CD4-positive, alpha-beta T cell treated with Interleukin-10 for 1 hour (primary cell): ENCODE measurements at regions not wholly inside any gene's neighbourhood (a gene's known extent, or its start where the extent isn't known, plus 50 kb on each side); places are given as distances from the start of the nearest gene placed in this dataset.

Source experiments
- DNase-seq: peaks from one replicate; pipeline ENCODE4 v3.0.0-alpha.2; 2020

- no peak for DNase-seq
Observed at GRCh38 chr1:30280572-30280971, 442.8 kb downstream of the MATN1 start.

- no peak for DNase-seq
Observed at GRCh38 chr1:30277911-30278310, 445.5 kb downstream of the MATN1 start.

DNA sequence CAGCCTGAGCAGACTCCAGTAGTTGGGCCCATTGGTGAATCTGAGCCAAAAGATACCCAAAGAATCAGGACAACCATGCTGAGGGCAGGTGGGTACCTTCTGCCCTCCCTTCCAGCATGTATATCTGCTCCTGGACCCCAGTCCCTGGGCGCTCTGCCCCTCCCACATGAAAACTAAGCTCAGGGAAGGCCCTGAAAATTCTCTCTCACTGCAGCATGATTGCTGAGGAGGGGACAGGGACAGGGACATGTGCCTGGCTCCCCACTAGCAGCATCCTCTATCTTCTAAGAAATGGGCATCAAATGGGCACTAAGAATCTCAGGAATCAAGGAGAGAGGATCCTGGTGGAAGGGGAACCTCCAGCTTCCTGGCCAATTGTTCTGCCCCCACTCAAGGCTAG is 446.0 kb downstream of the MATN1 start:
- DNase-seq, result no peak

GRCh38 chr1:30275926-30276764 is 447.2 kb downstream of the MATN1 start:
- DNase-seq, result no peak

DNA sequence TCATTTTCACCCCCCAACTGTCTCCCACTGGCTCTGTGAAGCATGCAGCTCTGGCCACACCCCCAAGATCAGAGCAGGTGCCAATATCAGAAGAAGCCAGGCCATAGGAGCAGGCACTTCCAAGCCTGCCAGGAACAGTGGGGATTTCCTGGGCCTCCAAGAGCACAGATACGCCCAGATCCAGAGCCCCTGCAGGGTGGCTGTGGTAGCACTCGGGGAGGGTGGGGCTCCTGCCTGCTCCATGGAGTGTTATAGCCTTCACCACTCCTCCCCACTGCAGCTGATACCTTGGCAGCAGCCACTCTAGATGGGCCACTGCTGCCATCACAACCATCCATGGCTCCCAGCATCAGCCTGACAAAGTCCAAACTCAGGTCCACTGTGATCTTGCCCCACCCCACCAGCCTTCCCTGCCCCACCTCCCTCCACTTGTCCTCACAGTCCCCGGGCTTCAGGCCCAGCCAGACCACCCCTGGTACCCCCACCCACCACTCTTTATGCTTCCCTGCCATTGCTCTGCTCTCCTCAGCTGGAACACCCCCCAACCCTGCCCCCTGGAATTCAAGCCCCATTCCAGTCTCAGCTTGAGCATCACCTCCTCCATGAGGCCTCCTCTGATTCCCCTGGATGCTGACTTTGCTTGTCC is 448.3 kb downstream of the MATN1 start:
- DNase-seq, result no peak

DNA sequence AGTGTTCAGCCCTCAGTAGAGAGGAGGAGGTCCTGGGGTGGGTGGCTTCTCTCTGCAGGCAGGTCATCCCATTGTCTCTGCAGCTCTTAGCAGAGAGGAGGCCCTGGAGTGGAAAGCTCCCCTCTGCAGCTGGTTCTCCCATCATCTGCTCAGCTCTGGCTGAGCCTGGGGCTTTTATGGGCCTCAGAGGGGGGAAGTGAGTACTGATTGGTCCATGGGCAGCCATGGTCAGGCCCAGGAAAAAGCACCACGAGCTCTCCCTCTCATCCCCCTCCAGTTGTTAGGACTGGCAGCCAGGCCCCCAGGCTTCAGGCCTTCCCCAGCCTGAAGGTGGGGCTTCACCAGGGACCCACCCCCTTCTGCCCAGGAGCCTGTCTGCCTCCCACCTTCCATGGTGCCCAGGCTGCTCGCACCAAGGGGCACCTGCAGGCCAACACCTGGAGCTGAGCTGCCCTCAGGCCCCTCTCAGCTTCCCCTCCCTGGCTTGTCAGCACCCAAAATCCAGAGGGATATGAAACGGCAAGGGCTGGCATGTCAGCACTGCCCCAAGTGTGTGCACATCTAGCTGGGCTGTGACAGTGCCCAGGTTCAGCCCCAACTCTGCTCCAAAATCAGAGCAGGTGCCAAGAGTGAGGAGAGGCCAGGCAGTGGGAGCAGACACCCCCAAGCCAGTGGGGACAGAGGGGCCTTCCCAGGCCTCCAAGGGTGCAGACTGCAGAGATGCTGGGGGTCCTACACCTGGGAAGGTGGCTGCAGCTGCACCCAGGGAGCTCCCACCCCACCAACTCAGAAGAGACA is 449.0 kb downstream of the MATN1 start:
- DNase-seq, result no peak

- DNase-seq, result no peak
Observed at GRCh38 chr1:30273456-30273855, 449.9 kb downstream of the MATN1 start.

DNA sequence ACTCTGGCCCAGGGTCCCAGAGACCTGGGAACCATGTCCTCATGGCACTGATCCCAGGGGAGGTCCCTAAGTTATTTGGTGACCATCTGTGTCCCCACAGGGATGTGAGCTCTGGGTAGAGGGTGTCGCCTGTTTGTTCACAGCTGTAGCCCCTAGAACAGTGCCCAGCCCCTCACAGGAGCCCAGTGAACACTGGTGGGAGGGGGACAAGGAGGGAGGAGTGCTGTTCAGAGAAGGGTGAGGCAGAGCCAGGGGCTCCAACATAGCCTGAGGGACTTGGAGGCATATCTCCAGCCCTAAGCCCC is 450.4 kb downstream of the MATN1 start:
- no peak for DNase-seq

- no peak for DNase-seq
Observed at GRCh38 chr1:30272277-30273020, 450.9 kb downstream of the MATN1 start.

DNA sequence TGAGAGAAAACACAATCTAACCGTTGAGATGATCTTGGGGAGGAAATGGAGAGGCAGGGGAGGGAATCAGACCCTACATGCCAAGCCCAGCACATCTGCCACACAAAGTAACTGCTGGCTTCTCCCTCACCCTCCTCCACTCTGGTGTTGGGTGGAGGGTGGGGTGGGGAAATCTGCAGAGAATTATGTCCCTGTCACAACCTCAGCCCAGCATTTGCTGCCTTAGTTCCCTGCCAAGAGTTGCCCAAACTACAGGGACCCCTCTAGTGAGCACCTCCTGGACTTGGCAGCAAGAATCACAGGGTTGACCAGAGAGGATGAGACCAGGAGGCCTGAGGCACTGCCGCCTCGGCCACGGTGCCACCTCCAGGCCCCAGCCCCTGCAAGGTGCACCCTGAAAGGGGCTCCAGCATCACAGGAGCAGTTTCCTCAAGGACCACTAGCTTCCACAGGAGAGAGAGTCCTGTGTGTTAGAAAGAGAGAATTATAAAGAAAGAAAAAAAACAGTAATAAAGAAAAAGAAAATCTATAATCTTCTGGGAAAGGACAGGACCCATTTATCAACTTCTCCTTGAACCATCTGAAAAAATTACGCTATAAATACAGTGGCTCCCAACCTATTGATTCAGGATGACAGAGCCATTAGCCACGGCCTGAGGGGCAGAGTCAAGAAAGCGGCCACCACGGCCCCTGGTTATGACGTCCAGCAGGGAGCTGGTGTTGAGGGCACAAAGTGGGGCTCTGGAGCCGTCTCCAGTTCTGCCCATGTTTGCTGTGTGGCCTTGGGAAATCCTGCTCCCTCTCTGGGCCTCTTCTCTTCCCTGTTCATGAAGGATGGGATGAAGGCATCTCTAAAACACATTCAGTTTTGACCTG is 451.7 kb downstream of the MATN1 start:
- DNase-seq, result no peak

GRCh38 chr1:30270461-30270860 is 452.9 kb downstream of the MATN1 start:
- no peak for DNase-seq

- DNase-seq, result no peak
Observed at GRCh38 chr1:30268923-30269666, 454.3 kb downstream of the MATN1 start.

GRCh38 chr1:30267856-30268255 is 455.5 kb downstream of the MATN1 start:
- no peak for DNase-seq

DNA sequence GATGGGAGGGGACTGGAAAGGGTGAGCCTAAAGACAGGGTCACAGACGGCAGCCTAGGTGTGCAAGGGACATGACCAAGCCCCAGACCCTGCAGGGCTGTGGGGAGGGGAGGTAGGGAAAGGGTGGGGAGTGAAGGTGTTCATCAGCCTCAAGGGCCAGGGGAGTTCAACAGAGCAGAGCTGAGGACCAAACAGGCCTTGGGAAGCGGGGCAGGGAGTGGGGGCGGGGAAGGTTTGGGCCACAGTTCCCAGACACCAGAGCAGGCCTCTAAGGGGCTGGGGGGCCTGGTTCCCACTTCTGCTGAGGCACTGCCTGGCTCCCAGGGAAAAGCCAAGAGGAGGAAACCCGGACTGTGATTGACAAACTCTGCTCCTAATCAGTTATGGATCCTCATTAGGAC is 456.3 kb downstream of the MATN1 start:
- DNase-seq, result no peak

DNA sequence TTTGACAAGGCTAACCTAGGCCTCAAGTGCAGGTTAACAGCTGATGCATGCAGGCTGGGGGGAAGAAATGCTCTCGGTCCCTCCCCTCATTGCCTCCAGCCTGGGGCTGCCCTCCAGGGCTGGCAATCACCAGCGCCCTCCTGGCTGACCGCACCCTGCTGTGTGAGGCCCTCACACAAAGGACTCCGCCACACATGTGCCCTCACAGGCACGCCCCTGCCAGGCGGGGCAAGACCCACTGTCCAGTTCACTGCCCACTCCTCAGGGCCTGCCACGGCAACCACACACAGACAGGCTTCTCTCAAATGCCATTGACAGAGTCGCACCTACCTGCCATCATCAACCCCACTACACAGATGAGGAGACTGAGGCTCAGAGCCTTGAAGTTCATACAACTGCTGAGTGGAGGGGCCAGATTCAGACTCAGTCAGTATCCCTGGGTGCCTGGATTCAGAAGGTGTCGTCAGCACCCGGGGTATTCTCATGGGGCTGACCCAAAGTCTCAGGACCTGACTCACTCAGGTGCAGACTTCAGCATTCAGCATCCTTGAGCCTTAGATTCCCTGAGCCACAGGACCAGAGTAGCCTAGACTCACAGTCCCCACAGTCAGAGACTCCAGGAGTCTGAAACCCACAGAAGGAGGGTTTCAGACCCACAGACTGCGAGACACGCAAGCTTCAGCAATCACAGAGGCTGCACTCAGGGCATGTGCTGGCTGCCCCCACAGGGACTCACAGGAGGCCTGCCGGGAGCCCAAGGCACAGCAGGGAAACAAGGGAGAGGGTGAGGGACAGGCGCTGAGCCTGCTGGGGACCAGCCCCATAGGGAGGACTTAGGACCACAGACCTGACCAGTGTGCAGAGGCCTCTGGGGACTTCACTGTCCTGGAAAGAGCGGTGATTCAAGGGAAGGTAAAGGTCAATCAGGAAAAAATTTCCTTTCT is 458.0 kb downstream of the MATN1 start:
- DNase-seq, result no peak

GRCh38 chr1:30264672-30265025 is 458.7 kb downstream of the MATN1 start:
- no peak for DNase-seq

DNA sequence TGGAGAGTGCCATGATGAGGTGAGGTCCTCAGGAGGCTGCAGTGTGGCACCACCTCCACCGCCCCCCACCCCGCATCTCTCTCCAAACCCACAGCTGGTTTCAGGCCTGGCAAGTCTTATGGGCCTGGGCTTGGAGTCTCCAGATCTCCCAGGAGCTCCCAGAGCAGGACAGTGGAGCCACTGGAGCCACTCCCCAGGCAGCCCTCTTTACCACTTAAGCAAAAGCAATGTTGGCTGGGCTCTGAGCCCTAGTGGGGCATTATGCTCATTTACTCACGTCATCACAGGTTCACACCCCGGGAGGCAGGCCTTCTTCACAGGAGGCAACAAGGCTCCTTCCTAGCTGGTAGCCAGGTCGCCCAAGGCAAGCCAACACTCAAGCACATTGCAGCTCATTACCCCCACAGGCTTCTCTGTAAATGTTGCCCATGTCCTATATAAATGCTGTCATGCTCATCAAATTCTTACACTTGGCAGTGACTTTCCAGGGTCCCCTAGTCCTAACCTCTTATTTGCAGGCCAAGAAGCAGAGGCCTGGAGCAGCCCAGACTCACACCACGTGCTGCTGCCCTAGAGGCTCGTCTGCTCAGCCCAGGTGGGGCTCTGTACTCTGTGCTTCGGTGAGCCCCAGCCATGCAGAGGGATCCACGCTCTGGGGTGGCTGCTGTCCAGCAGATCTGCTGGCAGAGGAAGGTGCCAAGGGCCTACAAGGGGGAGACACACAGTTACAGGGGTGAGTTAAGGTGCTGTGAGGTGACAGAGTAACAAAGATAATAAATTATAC is 459.3 kb downstream of the MATN1 start:
- no peak for DNase-seq

GRCh38 chr1:30263405-30263804 is 460.0 kb downstream of the MATN1 start:
- DNase-seq, result no peak

- DNase-seq, result no peak
Observed at GRCh38 chr1:30262158-30262557, 461.2 kb downstream of the MATN1 start.

DNA sequence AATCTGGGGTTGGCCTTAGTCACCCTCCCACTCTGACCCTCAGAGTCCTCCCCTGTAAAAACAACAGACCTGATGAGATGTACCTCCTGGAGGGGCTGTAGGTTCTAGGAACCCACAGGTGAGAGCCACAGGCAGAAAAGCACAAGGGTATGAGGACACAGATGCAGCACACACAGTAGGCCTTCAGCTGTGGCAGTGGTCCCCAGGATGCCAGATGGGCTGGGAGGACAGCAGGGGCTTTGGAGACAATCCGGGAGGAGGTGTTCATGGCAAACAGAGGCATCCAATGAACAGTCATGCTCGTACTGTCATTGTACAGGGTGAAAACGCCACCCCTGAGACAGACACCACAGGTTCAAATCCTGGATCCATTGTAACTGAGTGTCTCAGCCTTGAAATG is 463.1 kb downstream of the MATN1 start:
- DNase-seq, result no peak
